ENCODE measurements at regions not wholly inside any gene's neighbourhood (a gene's known extent, or its start where the extent isn't known, plus 50 kb on each side); places are given as distances from the start of the nearest gene placed in this dataset.

- ChIA-PET CTCF (interaction anchor here (1.5 kb wide), 1 partner anchor 50 kb away, joined by 4 read pairs; no protein-coding TSS in a partner anchor), POLR2A (no interaction called here)
- TF ChIP-seq CTCF (IDR thresholded peaks at IDR 0.05; ENCODE audit: insufficient read depth, low read length, missing control alignments): no peak
- no peak for DNase-seq (ENCODE audit: low read depth, low spot score)
- H3K4me3 ChIP-seq (ENCODE audit: low read depth, low read length): no peak overlapping the region
These were observed 53.8 kb upstream of the RANBP3L start for GRCh38 chr5:36355516-36355915.

GRCh38 chr5:36356915-36357314 is 55.2 kb upstream of the RANBP3L start:
- CTCF ChIA-PET: interaction anchor here (1.1 to 1.9 kb wide), 5 partner anchors 17 to 115 kb away, joined by 3 to 7 read pairs (median 4); partner anchors contain the start of gene NADK2
- POLR2A ChIA-PET: interaction anchor here (0.9 to 1.0 kb wide), 3 partner anchors 17 to 51 kb away, joined by 3 read pairs; no protein-coding TSS in a partner anchor
- no peak overlapping the region for H3K4me3 ChIP-seq (ENCODE audit: low read depth, low read length)
- TF ChIP-seq CTCF (IDR thresholded peaks at IDR 0.05; ENCODE audit: insufficient read depth, low read length, missing control alignments): no peak
- DNase-seq (ENCODE audit: low read depth, low spot score): no peak

- no peak for TF ChIP-seq CTCF (IDR thresholded peaks at IDR 0.05; ENCODE audit: insufficient read depth, low read length, missing control alignments)
- CTCF ChIA-PET: interaction anchor here (1.1 to 1.9 kb wide), 5 partner anchors 16 to 115 kb away, joined by 3 to 7 read pairs (median 4); partner anchors contain the start of gene NADK2
- DNase-seq (ENCODE audit: low read depth, low spot score): peak; percentile 80
- no peak overlapping the region for H3K4me3 ChIP-seq (ENCODE audit: low read depth, low read length)
- POLR2A ChIA-PET: interaction anchor here (0.7 to 1.0 kb wide), 4 partner anchors 17 to 50 kb away, joined by 3 to 4 read pairs (median 3); no protein-coding TSS in a partner anchor
These were observed 55.8 kb upstream of the RANBP3L start for GRCh38 chr5:36357391-36357975.

GRCh38 chr5:36359267-36359666 is 57.6 kb upstream of the RANBP3L start:
- CTCF ChIA-PET: interaction anchor here (0.8 to 1.1 kb wide), 2 partner anchors 95 to 180 kb away, joined by 3 to 4 read pairs; no protein-coding TSS in a partner anchor
- no peak for TF ChIP-seq CTCF (IDR thresholded peaks at IDR 0.05; ENCODE audit: insufficient read depth, low read length, missing control alignments)
- POLR2A ChIA-PET: no interaction called here
- no peak for DNase-seq (ENCODE audit: low read depth, low spot score)
- no peak overlapping the region for H3K4me3 ChIP-seq (ENCODE audit: low read depth, low read length)

- DNase-seq (ENCODE audit: low read depth, low spot score): no peak
- ChIA-PET POLR2A (no interaction called here), CTCF (interaction anchor here (1.0 to 1.7 kb wide), 3 partner anchors 41 to 183 kb away, joined by 3 read pairs; partner anchors contain the start of gene NADK2)
- no peak for TF ChIP-seq CTCF (IDR thresholded peaks at IDR 0.05; ENCODE audit: insufficient read depth, low read length, missing control alignments)
- H3K4me3 ChIP-seq (ENCODE audit: low read depth, low read length): no peak overlapping the region
These were observed 58.6 kb upstream of the RANBP3L start for GRCh38 chr5:36360307-36360706.

- DNase-seq (ENCODE audit: low read depth, low spot score): peak; percentile 34
- ChIA-PET CTCF (interaction anchor here (1.3 kb wide), 1 partner anchor 31 kb away, joined by 6 read pairs; no protein-coding TSS in a partner anchor), POLR2A (interaction anchor here (1.3 kb wide), 1 partner anchor 11 kb away, joined by 3 read pairs; no protein-coding TSS in a partner anchor)
- no peak overlapping the region for H3K4me3 ChIP-seq (ENCODE audit: low read depth, low read length)
- TF ChIP-seq CTCF (IDR thresholded peaks at IDR 0.05; ENCODE audit: insufficient read depth, low read length, missing control alignments): peak; percentile 24
These were observed 61.4 kb upstream of the RANBP3L start for GRCh38 chr5:36363101-36363500.

All from AG04449 (cell line).